ENCODE measurements at regions not wholly inside any gene's neighbourhood (a gene's known extent, or its start where the extent isn't known, plus 50 kb on each side); places are given as distances from the start of the nearest gene placed in this dataset.
A peak's percentile ranks its signal among the peaks of the same experiment; 100 is the strongest.

GRCh38 chr18:70469916-70470315, 181.1 kb downstream of the SOCS6 start:
- H3K4me3 ChIP-seq: no peak overlapping the region
- H3K36me3 ChIP-seq: no peaks in the 10 kb centered on the region
- H3K27ac ChIP-seq: no peak overlapping the region; the same call in 1 of the 2 replicates
- no peaks in the 10 kb centered on the region for H3K9me3 ChIP-seq (replicated peaks)
- peaks cover 4% of the 10 kb centered on the region; the same call in 1 of the 2 replicates for H3K4me1 ChIP-seq (replicated peaks)
- no peaks in the 10 kb centered on the region for H3K27me3 ChIP-seq (replicated peaks)
- DNase-seq (ENCODE audit: low read depth in 1 of 2, low spot score in 2 of 2): peak in 1 of 2 experiments; percentile 23

- Histone ChIP-seq H3K9me3 (replicated peaks) (no peaks in the 10 kb centered on the region), H3K27me3 (replicated peaks) (no peaks in the 10 kb centered on the region), H3K27ac (no peak overlapping the region), H3K4me1 (replicated peaks) (peaks cover 4% of the 10 kb centered on the region; the same call in 1 of the 2 replicates), H3K4me3 (no peak overlapping the region), H3K36me3 (no peaks in the 10 kb centered on the region)
- no peak for DNase-seq (ENCODE audit: low read depth in 1 of 2, low spot score in 2 of 2)
Measured at GRCh38 chr18:70468861-70469547, 180.2 kb downstream of the SOCS6 start.

- Histone ChIP-seq H3K27me3 (replicated peaks) (no peaks in the 10 kb centered on the region), H3K4me3 (no peak overlapping the region), H3K27ac (no peak overlapping the region), H3K36me3 (no peaks in the 10 kb centered on the region), H3K9me3 (replicated peaks) (no peaks in the 10 kb centered on the region), H3K4me1 (replicated peaks) (peaks cover 4% of the 10 kb centered on the region; the same call in 1 of the 2 replicates)
- no peak for DNase-seq (ENCODE audit: low read depth in 1 of 2, low spot score in 2 of 2)
Measured at GRCh38 chr18:70464343-70465114, 175.7 kb downstream of the SOCS6 start.

GRCh38 chr18:70463085-70463484, 174.2 kb downstream of the SOCS6 start:
- H3K27me3 ChIP-seq (replicated peaks): no peaks in the 10 kb centered on the region
- DNase-seq (ENCODE audit: low read depth in 1 of 2, low spot score in 2 of 2): no peak
- H3K4me3 ChIP-seq: no peak overlapping the region

GRCh38 chr18:70462078-70462439, 173.2 kb downstream of the SOCS6 start:
- Histone ChIP-seq H3K27me3 (replicated peaks) (no peaks in the 10 kb centered on the region), H3K27ac (no peak overlapping the region), H3K36me3 (no peaks in the 10 kb centered on the region), H3K4me1 (replicated peaks) (peaks cover 4% of the 10 kb centered on the region; the same call in 1 of the 2 replicates), H3K9me3 (replicated peaks) (no peaks in the 10 kb centered on the region), H3K4me3 (no peak overlapping the region)
- no peak for DNase-seq (ENCODE audit: low read depth in 1 of 2, low spot score in 2 of 2)

More at GRCh38 chr18:70463085-70463484, 174.2 kb downstream of the SOCS6 start:
- no peaks in the 10 kb centered on the region for H3K9me3 ChIP-seq (replicated peaks)
- no peak overlapping the region for H3K27ac ChIP-seq
- H3K36me3 ChIP-seq: no peaks in the 10 kb centered on the region
- peaks cover 4% of the 10 kb centered on the region; the same call in 1 of the 2 replicates for H3K4me1 ChIP-seq (replicated peaks)

GRCh38 chr18:70461323-70462077, 172.7 kb downstream of the SOCS6 start:
- H3K27me3 ChIP-seq (replicated peaks): no peaks in the 10 kb centered on the region
- H3K27ac ChIP-seq: no peak overlapping the region
- no peak for DNase-seq (ENCODE audit: low read depth in 1 of 2, low spot score in 2 of 2)
- H3K36me3 ChIP-seq: no peaks in the 10 kb centered on the region
- H3K4me1 ChIP-seq (replicated peaks): peaks cover 4% of the 10 kb centered on the region; the same call in 1 of the 2 replicates
- H3K4me3 ChIP-seq: no peak overlapping the region
- H3K9me3 ChIP-seq (replicated peaks): no peaks in the 10 kb centered on the region

- Histone ChIP-seq H3K4me3 (no peak overlapping the region), H3K36me3 (no peaks in the 10 kb centered on the region), H3K4me1 (replicated peaks) (peaks cover 4% of the 10 kb centered on the region; the same call in 1 of the 2 replicates), H3K9me3 (replicated peaks) (no peaks in the 10 kb centered on the region), H3K27ac (no peak overlapping the region), H3K27me3 (replicated peaks) (no peaks in the 10 kb centered on the region)
- DNase-seq (ENCODE audit: low read depth in 1 of 2, low spot score in 2 of 2): no peak
Measured at GRCh38 chr18:70459731-70460130, 170.9 kb downstream of the SOCS6 start.

GRCh38 chr18:70459251-70459650, 170.4 kb downstream of the SOCS6 start:
- Histone ChIP-seq H3K4me1 (replicated peaks) (peaks cover 4% of the 10 kb centered on the region; the same call in 1 of the 2 replicates), H3K27me3 (replicated peaks) (no peaks in the 10 kb centered on the region), H3K4me3 (no peak overlapping the region)

GRCh38 chr18:70457788-70458187, 168.9 kb downstream of the SOCS6 start:
- Histone ChIP-seq H3K4me1 (replicated peaks) (peaks cover 4% of the 10 kb centered on the region; the same call in 1 of the 2 replicates), H3K27me3 (replicated peaks) (no peaks in the 10 kb centered on the region), H3K9me3 (replicated peaks) (no peaks in the 10 kb centered on the region), H3K27ac (no peak overlapping the region), H3K4me3 (no peak overlapping the region), H3K36me3 (no peaks in the 10 kb centered on the region)
- no peak for DNase-seq (ENCODE audit: low read depth in 1 of 2, low spot score in 2 of 2)

More at GRCh38 chr18:70459251-70459650, 170.4 kb downstream of the SOCS6 start:
- Histone ChIP-seq H3K9me3 (replicated peaks) (no peaks in the 10 kb centered on the region), H3K36me3 (no peaks in the 10 kb centered on the region), H3K27ac (no peak overlapping the region)
- no peak for DNase-seq (ENCODE audit: low read depth in 1 of 2, low spot score in 2 of 2)

GRCh38 chr18:70457223-70457622, 168.4 kb downstream of the SOCS6 start:
- Histone ChIP-seq H3K4me3 (no peak overlapping the region), H3K27ac (no peak overlapping the region), H3K9me3 (replicated peaks) (no peaks in the 10 kb centered on the region), H3K27me3 (replicated peaks) (no peaks in the 10 kb centered on the region), H3K36me3 (no peaks in the 10 kb centered on the region), H3K4me1 (replicated peaks) (peaks cover 4% of the 10 kb centered on the region; the same call in 1 of the 2 replicates)
- no peak for DNase-seq (ENCODE audit: low read depth in 1 of 2, low spot score in 2 of 2)

- Histone ChIP-seq H3K4me1 (replicated peaks) (no peaks in the 10 kb centered on the region; the same call in 1 of the 2 replicates), H3K36me3 (no peaks in the 10 kb centered on the region), H3K4me3 (no peak overlapping the region), H3K27ac (no peak overlapping the region), H3K27me3 (replicated peaks) (no peaks in the 10 kb centered on the region), H3K9me3 (replicated peaks) (no peaks in the 10 kb centered on the region)
- DNase-seq (ENCODE audit: low read depth in 1 of 2, low spot score in 2 of 2): no peak
Measured at GRCh38 chr18:70456376-70456775, 167.5 kb downstream of the SOCS6 start.

GRCh38 chr18:70455731-70456130, 166.9 kb downstream of the SOCS6 start:
- no peaks in the 10 kb centered on the region for H3K9me3 ChIP-seq (replicated peaks)
- no peak overlapping the region for H3K4me3 ChIP-seq
- no peaks in the 10 kb centered on the region for H3K36me3 ChIP-seq
- no peaks in the 10 kb centered on the region for H3K4me1 ChIP-seq (replicated peaks)
- no peaks in the 10 kb centered on the region for H3K27me3 ChIP-seq (replicated peaks)
- no peak for DNase-seq (ENCODE audit: low read depth in 1 of 2, low spot score in 2 of 2)
- no peak overlapping the region for H3K27ac ChIP-seq

- peak in 1 of 2 experiments; percentile 40 for DNase-seq (ENCODE audit: low read depth in 1 of 2, low spot score in 2 of 2)
- no peak overlapping the region for H3K27ac ChIP-seq
- H3K4me3 ChIP-seq: no peak overlapping the region
- no peaks in the 10 kb centered on the region for H3K4me1 ChIP-seq (replicated peaks)
- no peaks in the 10 kb centered on the region for H3K27me3 ChIP-seq (replicated peaks)
- no peaks in the 10 kb centered on the region for H3K36me3 ChIP-seq
- H3K9me3 ChIP-seq (replicated peaks): no peaks in the 10 kb centered on the region
Measured at GRCh38 chr18:70454704-70455322, 166.0 kb downstream of the SOCS6 start.
